Iris pigment epithelial cell (primary cell): ENCODE measurements at regions not wholly inside any gene's neighbourhood (a gene's known extent, or its start where the extent isn't known, plus 50 kb on each side); places are given as distances from the start of the nearest gene placed in this dataset.

Experiments
- DNase-seq: peaks from one replicate; pipeline ENCODE4 v3.0.0-alpha.2; 2011; ENCODE audit warnings: low read depth

- no peak for DNase-seq
Measured at GRCh38 chr9:93730217-93730616, 153.8 kb downstream of the PHF2 start.
